PFSK-1 (cell line): ENCODE measurements at regions not wholly inside any gene's neighbourhood (a gene's known extent, or its start where the extent isn't known, plus 50 kb on each side); places are given as distances from the start of the nearest gene placed in this dataset.

ENCODE experiments used
- POLR2AphosphoS5 ChIP-seq: IDR thresholded peaks from 2 replicates; pipeline ENCODE4 v1.6.1; 2012; ENCODE audit warnings: low read depth, mild to moderate bottlenecking, control low read depth, low read length, moderate library complexity
- TF ChIP-seq, protein P1 (sequence below), 2 experiments: IDR thresholded peaks; 2 replicates each; pipeline versions ENCODE4 v1.6.1 to v1.8.0; 2011 to 2012; ENCODE audit warnings: low read depth in 2 of 2, low read length in 2 of 2, control low read depth in 1 of 2, inconsistent platforms in 1 of 2, mild to moderate bottlenecking in 1 of 2, moderate library complexity in 1 of 2; ENCODE audit not compliant: insufficient read depth in 1 of 2

GRCh38 chr6:144820270-144820669 lies 535.1 kb downstream of the UTRN start:
- TF ChIP-seq POLR2AphosphoS5: no peak
- TF ChIP-seq, protein P1, sequence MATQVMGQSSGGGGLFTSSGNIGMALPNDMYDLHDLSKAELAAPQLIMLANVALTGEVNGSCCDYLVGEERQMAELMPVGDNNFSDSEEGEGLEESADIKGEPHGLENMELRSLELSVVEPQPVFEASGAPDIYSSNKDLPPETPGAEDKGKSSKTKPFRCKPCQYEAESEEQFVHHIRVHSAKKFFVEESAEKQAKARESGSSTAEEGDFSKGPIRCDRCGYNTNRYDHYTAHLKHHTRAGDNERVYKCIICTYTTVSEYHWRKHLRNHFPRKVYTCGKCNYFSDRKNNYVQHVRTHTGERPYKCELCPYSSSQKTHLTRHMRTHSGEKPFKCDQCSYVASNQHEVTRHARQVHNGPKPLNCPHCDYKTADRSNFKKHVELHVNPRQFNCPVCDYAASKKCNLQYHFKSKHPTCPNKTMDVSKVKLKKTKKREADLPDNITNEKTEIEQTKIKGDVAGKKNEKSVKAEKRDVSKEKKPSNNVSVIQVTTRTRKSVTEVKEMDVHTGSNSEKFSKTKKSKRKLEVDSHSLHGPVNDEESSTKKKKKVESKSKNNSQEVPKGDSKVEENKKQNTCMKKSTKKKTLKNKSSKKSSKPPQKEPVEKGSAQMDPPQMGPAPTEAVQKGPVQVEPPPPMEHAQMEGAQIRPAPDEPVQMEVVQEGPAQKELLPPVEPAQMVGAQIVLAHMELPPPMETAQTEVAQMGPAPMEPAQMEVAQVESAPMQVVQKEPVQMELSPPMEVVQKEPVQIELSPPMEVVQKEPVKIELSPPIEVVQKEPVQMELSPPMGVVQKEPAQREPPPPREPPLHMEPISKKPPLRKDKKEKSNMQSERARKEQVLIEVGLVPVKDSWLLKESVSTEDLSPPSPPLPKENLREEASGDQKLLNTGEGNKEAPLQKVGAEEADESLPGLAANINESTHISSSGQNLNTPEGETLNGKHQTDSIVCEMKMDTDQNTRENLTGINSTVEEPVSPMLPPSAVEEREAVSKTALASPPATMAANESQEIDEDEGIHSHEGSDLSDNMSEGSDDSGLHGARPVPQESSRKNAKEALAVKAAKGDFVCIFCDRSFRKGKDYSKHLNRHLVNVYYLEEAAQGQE (IDR thresholded peaks at IDR 0.05; ENCODE audit: insufficient read depth in 1 of 2, low read depth in 2 of 2, low read length in 2 of 2): no peak
